ENCODE measurements at regions not wholly inside any gene's neighbourhood (a gene's known extent, or its start where the extent isn't known, plus 50 kb on each side); places are given as distances from the start of the nearest gene placed in this dataset.

GRCh38 chr6:8539453-8539852 lies 104.1 kb upstream of the SLC35B3 start:
- dilution Hi-C loops (cut with HindIII; ENCODE audit: low sequenced_read_pairs, unreplicated experiment), result no loop called here
- Histone ChIP-seq H4K8ac (ENCODE audit: low read depth in 2 of 2, low read length in 2 of 2) (no peak overlapping the region), H3K79me1 (ENCODE audit: low read depth in 1 of 2, low read length in 2 of 2) (no peaks in the 10 kb centered on the region), H2BK15ac (ENCODE audit: low read depth, low read length) (no peak overlapping the region), H2AFZ (replicated peaks; ENCODE audit: low read length, poor library complexity) (no peak overlapping the region), H3K4ac (ENCODE audit: low read depth, low read length) (no peak overlapping the region), H3K4me3 (ENCODE audit: insufficient read depth, low read depth, low read length) (no peak overlapping the region), H3K18ac (ENCODE audit: low read depth, low read length) (no peak overlapping the region), H3K9ac (ENCODE audit: low read depth, low read length) (no peak overlapping the region), H4K91ac (ENCODE audit: insufficient read depth, low read depth, low read length) (no peak overlapping the region), H3K56ac (ENCODE audit: extremely low read depth, insufficient read depth, low read length) (no peak overlapping the region), H3K23ac (ENCODE audit: low read depth, low read length) (no peak overlapping the region), H3K4me2 (ENCODE audit: low read depth, low read length) (no peak overlapping the region), H4K20me1 (ENCODE audit: insufficient read depth, low read length) (no peaks in the 10 kb centered on the region), H3K27me3 (ENCODE audit: control insufficient read depth, insufficient read depth, low read length) (no peaks in the 10 kb centered on the region), H4K5ac (ENCODE audit: low read depth, low read length) (no peak overlapping the region), H2AK5ac (ENCODE audit: low read depth, low read length) (no peak overlapping the region), H2BK20ac (ENCODE audit: low read depth, low read length) (no peak overlapping the region), H3K36me3 (ENCODE audit: control insufficient read depth, insufficient read depth, low read length) (no peaks in the 10 kb centered on the region), H3K9me3 (ENCODE audit: control insufficient read depth, insufficient read depth, low read length) (peaks cover 11% of the 10 kb centered on the region), H2AK9ac (replicated peaks; ENCODE audit: low read depth, low read length, poor library complexity) (no peak overlapping the region), H2BK5ac (ENCODE audit: low read depth, low read length, poor library complexity, severe bottlenecking) (no peak overlapping the region), H3K14ac (replicated peaks; ENCODE audit: low read depth, low read length) (no peak overlapping the region), H3K27ac (ENCODE audit: insufficient read depth, low read length) (no peak overlapping the region), H2BK120ac (ENCODE audit: low read depth, low read length) (no peak overlapping the region), H3K4me1 (ENCODE audit: control insufficient read depth, insufficient read depth, low read length) (no peaks in the 10 kb centered on the region), H3K9me1 (ENCODE audit: insufficient read depth, low read length) (no peaks in the 10 kb centered on the region)
- DNase-seq (no peak), ATAC-seq (ENCODE audit: low read depth) (no peak)
- intact Hi-C loops (cut with micrococcal nuclease), result no loop called here
- in situ Hi-C loops (cut with MboI; ENCODE audit: low sequenced_read_pairs), result no loop called here
- BruUV-seq (replicated peaks), result no TSS peak
- ChIA-PET POLR2A (ENCODE audit: unreplicated experiment) (no interaction called here), CTCF (no interaction called here)
- TF ChIP-seq CEBPB (IDR thresholded peaks at IDR 0.05; ENCODE audit: low read depth, low read length) (no peak), NFE2L2 (IDR thresholded peaks at IDR 0.05; ENCODE audit: low read depth, low read length) (no peak), RCOR1 (IDR thresholded peaks at IDR 0.05; ENCODE audit: insufficient replicate concordance, low read length) (no peak), CHD1 (IDR thresholded peaks at IDR 0.05; ENCODE audit: low read depth, low read length) (no peak), RFX5 (IDR thresholded peaks at IDR 0.05; ENCODE audit: low read depth, low read length) (no peak), FOS (IDR thresholded peaks at IDR 0.05; ENCODE audit: low read depth, low read length) (no peak), POLR2A (IDR thresholded peaks at IDR 0.05; ENCODE audit: low read depth, low read length) (no peak), SMC3 (IDR thresholded peaks at IDR 0.05; ENCODE audit: low read depth, low read length) (no peak), BHLHE40 (IDR thresholded peaks at IDR 0.05; ENCODE audit: low read depth, low read length) (no peak), RAD21 (IDR thresholded peaks at IDR 0.05; ENCODE audit: low read length) (no peak), MXI1 (IDR thresholded peaks at IDR 0.05; ENCODE audit: borderline replicate concordance, low read depth, low read length) (no peak), MAFK (IDR thresholded peaks at IDR 0.05; ENCODE audit: low read depth, low read length) (no peak), MAZ (IDR thresholded peaks at IDR 0.05; ENCODE audit: borderline replicate concordance, low read depth, low read length) (no peak)
- TF ChIP-seq, protein P1, sequence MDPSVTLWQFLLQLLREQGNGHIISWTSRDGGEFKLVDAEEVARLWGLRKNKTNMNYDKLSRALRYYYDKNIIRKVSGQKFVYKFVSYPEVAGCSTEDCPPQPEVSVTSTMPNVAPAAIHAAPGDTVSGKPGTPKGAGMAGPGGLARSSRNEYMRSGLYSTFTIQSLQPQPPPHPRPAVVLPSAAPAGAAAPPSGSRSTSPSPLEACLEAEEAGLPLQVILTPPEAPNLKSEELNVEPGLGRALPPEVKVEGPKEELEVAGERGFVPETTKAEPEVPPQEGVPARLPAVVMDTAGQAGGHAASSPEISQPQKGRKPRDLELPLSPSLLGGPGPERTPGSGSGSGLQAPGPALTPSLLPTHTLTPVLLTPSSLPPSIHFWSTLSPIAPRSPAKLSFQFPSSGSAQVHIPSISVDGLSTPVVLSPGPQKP (IDR thresholded peaks at IDR 0.05; ENCODE audit: borderline replicate concordance, low read depth, low read length), result no peak
- TF ChIP-seq, protein P2, sequence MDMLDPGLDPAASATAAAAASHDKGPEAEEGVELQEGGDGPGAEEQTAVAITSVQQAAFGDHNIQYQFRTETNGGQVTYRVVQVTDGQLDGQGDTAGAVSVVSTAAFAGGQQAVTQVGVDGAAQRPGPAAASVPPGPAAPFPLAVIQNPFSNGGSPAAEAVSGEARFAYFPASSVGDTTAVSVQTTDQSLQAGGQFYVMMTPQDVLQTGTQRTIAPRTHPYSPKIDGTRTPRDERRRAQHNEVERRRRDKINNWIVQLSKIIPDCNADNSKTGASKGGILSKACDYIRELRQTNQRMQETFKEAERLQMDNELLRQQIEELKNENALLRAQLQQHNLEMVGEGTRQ (IDR thresholded peaks at IDR 0.05; ENCODE audit: low read depth, low read length), result no peak
- TF ChIP-seq, protein P3, sequence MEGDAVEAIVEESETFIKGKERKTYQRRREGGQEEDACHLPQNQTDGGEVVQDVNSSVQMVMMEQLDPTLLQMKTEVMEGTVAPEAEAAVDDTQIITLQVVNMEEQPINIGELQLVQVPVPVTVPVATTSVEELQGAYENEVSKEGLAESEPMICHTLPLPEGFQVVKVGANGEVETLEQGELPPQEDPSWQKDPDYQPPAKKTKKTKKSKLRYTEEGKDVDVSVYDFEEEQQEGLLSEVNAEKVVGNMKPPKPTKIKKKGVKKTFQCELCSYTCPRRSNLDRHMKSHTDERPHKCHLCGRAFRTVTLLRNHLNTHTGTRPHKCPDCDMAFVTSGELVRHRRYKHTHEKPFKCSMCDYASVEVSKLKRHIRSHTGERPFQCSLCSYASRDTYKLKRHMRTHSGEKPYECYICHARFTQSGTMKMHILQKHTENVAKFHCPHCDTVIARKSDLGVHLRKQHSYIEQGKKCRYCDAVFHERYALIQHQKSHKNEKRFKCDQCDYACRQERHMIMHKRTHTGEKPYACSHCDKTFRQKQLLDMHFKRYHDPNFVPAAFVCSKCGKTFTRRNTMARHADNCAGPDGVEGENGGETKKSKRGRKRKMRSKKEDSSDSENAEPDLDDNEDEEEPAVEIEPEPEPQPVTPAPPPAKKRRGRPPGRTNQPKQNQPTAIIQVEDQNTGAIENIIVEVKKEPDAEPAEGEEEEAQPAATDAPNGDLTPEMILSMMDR (conservative IDR thresholded peaks at IDR 0.05; ENCODE audit: low read depth, low read length), result no peak
